LNCAP (cell line): ENCODE measurements at regions not wholly inside any gene's neighbourhood (a gene's known extent, or its start where the extent isn't known, plus 50 kb on each side); places are given as distances from the start of the nearest gene placed in this dataset.

Source experiments
- CTCF ChIP-seq: fragments of 450-650 bp; IDR thresholded peaks from 2 replicates; pipeline ENCODE4 v1.5.1; 2017; ENCODE audit warnings: mild to moderate bottlenecking

GRCh38 chr18:47566809-47567208 is 315.3 kb upstream of the SKOR2 start:
- no peak for TF ChIP-seq CTCF

GRCh38 chr18:47560723-47561715 is 309.6 kb upstream of the SKOR2 start:
- TF ChIP-seq CTCF = no peak

GRCh38 chr18:47558110-47558750 is 306.8 kb upstream of the SKOR2 start:
- no peak for TF ChIP-seq CTCF

GRCh38 chr18:47557160-47557559 is 305.7 kb upstream of the SKOR2 start:
- no peak for TF ChIP-seq CTCF

- no peak for TF ChIP-seq CTCF
Measured at GRCh38 chr18:47552783-47553182, 301.3 kb upstream of the SKOR2 start.

- TF ChIP-seq CTCF = no peak
Measured at GRCh38 chr18:47550611-47551010, 299.2 kb upstream of the SKOR2 start.

GRCh38 chr18:47549021-47549540 is 297.6 kb upstream of the SKOR2 start:
- TF ChIP-seq CTCF = no peak
